Activated B cell treated with CpG ODN at 0.5 μM for 24 hours (primary cell): ENCODE measurements at regions not wholly inside any gene's neighbourhood (a gene's known extent, or its start where the extent isn't known, plus 50 kb on each side); places are given as distances from the start of the nearest gene placed in this dataset.

Experiments used
- ATAC-seq: fragments of 200-7000 bp; cut with Tn5 transposase; one replicate; pipeline ENCODE4 v1.10.0; 2021; ENCODE audit warnings: low read depth, mild to moderate bottlenecking, moderate library complexity
- CTCF ChIA-PET: fragments of 350-600 bp; sonication (Branson Sonifier 250); formaldehyde crosslinking; loops from one replicate; lab custom pipeline; 2021; ENCODE audit warnings: antibody characterized with exemption; lab: Charles Lee
- POLR2A ChIA-PET: fragments of 350-600 bp; sonication (Branson Sonifier 250); formaldehyde crosslinking; loops from one replicate; lab custom pipeline; 2021; ENCODE audit warnings: antibody characterized with exemption; lab: Charles Lee
- DNase-seq: peaks from one replicate; pipeline ENCODE4 v3.0.0; 2022
- H3K27ac Mint-ChIP-seq: one replicate; pipeline ENCODE4 v1.8.0; 2020; ENCODE audit warnings: mixed read lengths
- H3K27me3 Mint-ChIP-seq: one replicate; pipeline ENCODE4 v1.8.0; 2021; ENCODE audit warnings: mixed read lengths
- H3K36me3 Mint-ChIP-seq: one replicate; pipeline ENCODE4 v1.8.0; 2021; ENCODE audit warnings: low read depth, mixed read lengths
- H3K4me1 Mint-ChIP-seq: one replicate; pipeline ENCODE4 v1.8.0; 2021; ENCODE audit warnings: mixed read lengths
- H3K4me3 Mint-ChIP-seq: one replicate; pipeline ENCODE4 v1.8.0; 2020; ENCODE audit warnings: mild to moderate bottlenecking, mixed read lengths
- H3K9me3 Mint-ChIP-seq: one replicate; pipeline ENCODE4 v1.8.0; 2020; ENCODE audit warnings: mixed read lengths
- CTCF ChIP-seq: fragments of 200-600 bp; IDR thresholded peaks from one replicate; pipeline ENCODE4 v1.8.0; 2022; ENCODE audit warnings: antibody characterized with exemption, mild to moderate bottlenecking
- intact Hi-C: fragments of 100-400 bp; cut with micrococcal nuclease; formaldehyde crosslinking; loops from one replicate; pipeline ENCODE4 v1.15.1; 2024

- Mint-ChIP-seq H3K36me3 (peaks cover 10% of the 10 kb centered on the region), H3K4me3 (peak overlapping the region; percentile 24), H3K9me3 (peaks cover 7% of the 10 kb centered on the region), H3K27ac (peak overlapping the region; percentile 78), H3K27me3 (no peaks in the 10 kb centered on the region), H3K4me1 (peaks cover 56% of the 10 kb centered on the region)
- intact Hi-C loops = loop anchor here (1.0 kb wide), 1 partner anchor 9 kb away; no protein-coding TSS in a partner anchor
- DNase-seq (no peak), ATAC-seq (peak; percentile 4)
- ChIA-PET POLR2A (interaction anchor here (0.6 to 2.9 kb wide), 9 partner anchors 10 to 109 kb away, joined by 3 to 12 read pairs (median 4); no protein-coding TSS in a partner anchor), CTCF (no interaction called here)
- TF ChIP-seq CTCF = no peak
These were observed 72.9 kb upstream of the CD44 start for GRCh38 chr11:35066030-35066429.

- Mint-ChIP-seq H3K27ac (peak overlapping the region; percentile 78), H3K9me3 (peaks cover 7% of the 10 kb centered on the region), H3K4me3 (peak overlapping the region; percentile 24), H3K4me1 (peaks cover 52% of the 10 kb centered on the region), H3K36me3 (peaks cover 10% of the 10 kb centered on the region), H3K27me3 (no peaks in the 10 kb centered on the region)
- ChIA-PET POLR2A (interaction anchor here (0.8 to 2.9 kb wide), 10 partner anchors 8 to 73 kb away, joined by 3 to 12 read pairs (median 4); no protein-coding TSS in a partner anchor), CTCF (no interaction called here)
- peak; percentile 71 for ATAC-seq
- no peak for TF ChIP-seq CTCF
- no peak for DNase-seq
- intact Hi-C loops = loop anchor here (1.0 kb wide), 2 partner anchors 10 kb away; no protein-coding TSS in a partner anchor
These were observed 72.1 kb upstream of the CD44 start for GRCh38 chr11:35066783-35067423.

- Mint-ChIP-seq H3K9me3 (peaks cover 8% of the 10 kb centered on the region), H3K27me3 (no peaks in the 10 kb centered on the region), H3K4me1 (peaks cover 68% of the 10 kb centered on the region), H3K36me3 (peaks cover 11% of the 10 kb centered on the region), H3K27ac (peak overlapping the region; percentile 47), H3K4me3 (no peak overlapping the region)
- DNase-seq (no peak), ATAC-seq (no peak)
- intact Hi-C loops = no loop called here
- ChIA-PET CTCF (no interaction called here), POLR2A (interaction anchor here (0.6 to 1.7 kb wide), 3 partner anchors 11 to 69 kb away, joined by 3 to 4 read pairs (median 3); no protein-coding TSS in a partner anchor)
- TF ChIP-seq CTCF = no peak
These were observed 67.2 kb upstream of the CD44 start for GRCh38 chr11:35071722-35072121.

- Mint-ChIP-seq H3K27me3 (no peaks in the 10 kb centered on the region), H3K27ac (peak overlapping the region; percentile 84), H3K4me1 (peaks cover 69% of the 10 kb centered on the region), H3K4me3 (peak overlapping the region; percentile 28), H3K9me3 (peaks cover 8% of the 10 kb centered on the region), H3K36me3 (peaks cover 11% of the 10 kb centered on the region)
- ChIA-PET CTCF (no interaction called here), POLR2A (interaction anchor here (0.6 to 1.8 kb wide), 9 partner anchors 15 to 72 kb away, joined by 3 to 9 read pairs (median 4); partner anchors contain the start of gene CD44)
- DNase-seq (no peak), ATAC-seq (no peak)
- intact Hi-C loops = no loop called here
- no peak for TF ChIP-seq CTCF
These were observed 65.1 kb upstream of the CD44 start for GRCh38 chr11:35073691-35074419.
